ENCODE measurements at regions not wholly inside any gene's neighbourhood (a gene's known extent, or its start where the extent isn't known, plus 50 kb on each side); places are given as distances from the start of the nearest gene placed in this dataset.

DNA sequence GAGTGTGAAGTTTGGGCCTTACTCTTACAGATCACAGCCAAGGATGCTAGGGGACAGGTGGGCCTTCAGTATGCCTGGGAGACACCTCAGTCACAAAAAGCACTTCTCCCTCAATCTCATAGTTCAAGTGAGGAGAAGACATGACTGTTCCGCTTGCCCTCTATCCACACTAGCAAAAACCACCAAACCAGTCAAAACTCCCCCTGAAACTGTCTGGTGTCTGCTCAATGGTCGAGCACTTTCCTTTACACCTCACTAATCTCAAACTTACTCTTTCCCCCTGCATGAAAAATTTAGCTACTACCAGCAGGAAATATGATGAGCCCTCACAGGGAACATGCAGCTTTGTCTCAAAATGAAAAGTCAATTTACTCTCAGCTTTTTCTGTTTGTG lies 232.2 kb downstream of the TRIB2 start:
- TF ChIP-seq TCF12 (IDR thresholded peaks at IDR 0.05; ENCODE audit: low read depth) (no peak), NFIC (IDR thresholded peaks at IDR 0.05) (no peak)

- TF ChIP-seq, protein P1, sequence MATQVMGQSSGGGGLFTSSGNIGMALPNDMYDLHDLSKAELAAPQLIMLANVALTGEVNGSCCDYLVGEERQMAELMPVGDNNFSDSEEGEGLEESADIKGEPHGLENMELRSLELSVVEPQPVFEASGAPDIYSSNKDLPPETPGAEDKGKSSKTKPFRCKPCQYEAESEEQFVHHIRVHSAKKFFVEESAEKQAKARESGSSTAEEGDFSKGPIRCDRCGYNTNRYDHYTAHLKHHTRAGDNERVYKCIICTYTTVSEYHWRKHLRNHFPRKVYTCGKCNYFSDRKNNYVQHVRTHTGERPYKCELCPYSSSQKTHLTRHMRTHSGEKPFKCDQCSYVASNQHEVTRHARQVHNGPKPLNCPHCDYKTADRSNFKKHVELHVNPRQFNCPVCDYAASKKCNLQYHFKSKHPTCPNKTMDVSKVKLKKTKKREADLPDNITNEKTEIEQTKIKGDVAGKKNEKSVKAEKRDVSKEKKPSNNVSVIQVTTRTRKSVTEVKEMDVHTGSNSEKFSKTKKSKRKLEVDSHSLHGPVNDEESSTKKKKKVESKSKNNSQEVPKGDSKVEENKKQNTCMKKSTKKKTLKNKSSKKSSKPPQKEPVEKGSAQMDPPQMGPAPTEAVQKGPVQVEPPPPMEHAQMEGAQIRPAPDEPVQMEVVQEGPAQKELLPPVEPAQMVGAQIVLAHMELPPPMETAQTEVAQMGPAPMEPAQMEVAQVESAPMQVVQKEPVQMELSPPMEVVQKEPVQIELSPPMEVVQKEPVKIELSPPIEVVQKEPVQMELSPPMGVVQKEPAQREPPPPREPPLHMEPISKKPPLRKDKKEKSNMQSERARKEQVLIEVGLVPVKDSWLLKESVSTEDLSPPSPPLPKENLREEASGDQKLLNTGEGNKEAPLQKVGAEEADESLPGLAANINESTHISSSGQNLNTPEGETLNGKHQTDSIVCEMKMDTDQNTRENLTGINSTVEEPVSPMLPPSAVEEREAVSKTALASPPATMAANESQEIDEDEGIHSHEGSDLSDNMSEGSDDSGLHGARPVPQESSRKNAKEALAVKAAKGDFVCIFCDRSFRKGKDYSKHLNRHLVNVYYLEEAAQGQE (IDR thresholded peaks at IDR 0.05; ENCODE audit: low read depth): no peak
- TF ChIP-seq YY1 (IDR thresholded peaks at IDR 0.05; ENCODE audit: low read depth) (no peak), NFIC (IDR thresholded peaks at IDR 0.05) (no peak)
Measured at GRCh38 chr2:12949406-12949805, 232.7 kb downstream of the TRIB2 start.

- TF ChIP-seq RAD21 (IDR thresholded peaks at IDR 0.05; ENCODE audit: low read depth) (no peak), MAX (IDR thresholded peaks at IDR 0.05) (no peak), TEAD4 (IDR thresholded peaks at IDR 0.05) (no peak), YY1 (IDR thresholded peaks at IDR 0.05; ENCODE audit: low read depth) (no peak), TCF12 (IDR thresholded peaks at IDR 0.05; ENCODE audit: low read depth) (no peak), USF1 (IDR thresholded peaks at IDR 0.05) (no peak), ZBTB7A (IDR thresholded peaks at IDR 0.05; ENCODE audit: low read depth) (no peak), TAF1 (IDR thresholded peaks at IDR 0.05; ENCODE audit: low read depth) (no peak), EP300 (IDR thresholded peaks at IDR 0.05; ENCODE audit: borderline replicate concordance) (no peak), EGR1 (IDR thresholded peaks at IDR 0.05) (no peak), CEBPB (IDR thresholded peaks at IDR 0.05) (no peak), FOXM1 (IDR thresholded peaks at IDR 0.05; ENCODE audit: borderline replicate concordance, low read depth) (no peak), CREB1 (IDR thresholded peaks at IDR 0.05; ENCODE audit: low read depth) (no peak), NFIC (IDR thresholded peaks at IDR 0.05) (no peak)
- TF ChIP-seq, protein P1 (IDR thresholded peaks at IDR 0.05; ENCODE audit: low read depth): no peak
Measured at GRCh38 chr2:12950174-12950573, 233.4 kb downstream of the TRIB2 start.

DNA sequence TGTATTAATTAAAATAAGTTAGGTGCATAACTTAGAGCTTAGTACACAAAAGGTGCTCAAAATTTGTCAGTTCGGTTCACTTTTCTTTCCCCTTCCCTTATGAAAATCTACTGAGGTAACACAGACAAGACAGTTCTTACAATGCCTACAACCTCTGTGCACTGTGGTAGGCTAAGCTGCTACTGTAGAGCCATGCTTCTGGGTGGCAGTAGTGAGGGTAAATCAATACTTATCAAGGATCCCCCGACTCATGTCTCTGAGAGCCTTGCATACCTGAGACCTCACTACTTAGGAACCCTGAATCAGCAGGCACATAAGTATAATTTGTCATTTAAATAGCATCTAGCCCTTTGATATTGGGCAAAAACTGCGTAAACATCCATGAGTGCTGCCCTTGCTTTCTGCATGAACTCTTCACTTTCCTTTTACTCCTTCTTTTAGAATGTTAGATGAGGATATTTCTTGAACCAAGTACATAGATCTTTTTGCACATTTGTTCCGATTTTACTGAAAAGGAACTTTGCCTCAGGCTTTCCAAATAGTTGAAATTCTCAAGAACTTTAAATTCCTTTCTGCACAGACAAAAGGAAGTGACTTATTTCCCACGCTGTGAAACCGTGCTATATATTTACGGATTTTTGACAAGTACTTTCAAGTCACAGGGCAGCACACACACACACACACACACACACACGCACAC lies 234.4 kb downstream of the TRIB2 start:
- TF ChIP-seq CEBPB (IDR thresholded peaks at IDR 0.05): no peak
- no peak for TF ChIP-seq TCF12 (IDR thresholded peaks at IDR 0.05; ENCODE audit: low read depth)
- no peak for TF ChIP-seq ZBTB7A (IDR thresholded peaks at IDR 0.05; ENCODE audit: low read depth)
- no peak for TF ChIP-seq EP300 (IDR thresholded peaks at IDR 0.05; ENCODE audit: borderline replicate concordance)
- no peak for TF ChIP-seq NFIC (IDR thresholded peaks at IDR 0.05)
- TF ChIP-seq CREB1 (IDR thresholded peaks at IDR 0.05; ENCODE audit: low read depth): no peak
- TF ChIP-seq FOXM1 (IDR thresholded peaks at IDR 0.05; ENCODE audit: borderline replicate concordance, low read depth): no peak
- TF ChIP-seq, protein P1 (IDR thresholded peaks at IDR 0.05; ENCODE audit: low read depth): no peak
- no peak for TF ChIP-seq MAX (IDR thresholded peaks at IDR 0.05)
- TF ChIP-seq TEAD4 (IDR thresholded peaks at IDR 0.05): no peak
- no peak for TF ChIP-seq YY1 (IDR thresholded peaks at IDR 0.05; ENCODE audit: low read depth)
- no peak for TF ChIP-seq EGR1 (IDR thresholded peaks at IDR 0.05)
- TF ChIP-seq TAF1 (IDR thresholded peaks at IDR 0.05; ENCODE audit: low read depth): no peak
- TF ChIP-seq RAD21 (IDR thresholded peaks at IDR 0.05; ENCODE audit: low read depth): no peak
- TF ChIP-seq USF1 (IDR thresholded peaks at IDR 0.05): no peak

GRCh38 chr2:12951657-12951973 lies 234.9 kb downstream of the TRIB2 start:
- TF ChIP-seq YY1 (IDR thresholded peaks at IDR 0.05; ENCODE audit: low read depth) (no peak), USF1 (IDR thresholded peaks at IDR 0.05) (no peak), TEAD4 (IDR thresholded peaks at IDR 0.05) (no peak), NFIC (IDR thresholded peaks at IDR 0.05) (no peak), ZBTB7A (IDR thresholded peaks at IDR 0.05; ENCODE audit: low read depth) (no peak), EP300 (IDR thresholded peaks at IDR 0.05; ENCODE audit: borderline replicate concordance) (no peak), TAF1 (IDR thresholded peaks at IDR 0.05; ENCODE audit: low read depth) (no peak), CREB1 (IDR thresholded peaks at IDR 0.05; ENCODE audit: low read depth) (no peak), FOXM1 (IDR thresholded peaks at IDR 0.05; ENCODE audit: borderline replicate concordance, low read depth) (no peak), EGR1 (IDR thresholded peaks at IDR 0.05) (no peak), MAX (IDR thresholded peaks at IDR 0.05) (no peak), RAD21 (IDR thresholded peaks at IDR 0.05; ENCODE audit: low read depth) (no peak), CEBPB (IDR thresholded peaks at IDR 0.05) (no peak), TCF12 (IDR thresholded peaks at IDR 0.05; ENCODE audit: low read depth) (no peak)
- TF ChIP-seq, protein P1 (IDR thresholded peaks at IDR 0.05; ENCODE audit: low read depth): no peak

Data from Ishikawa (cell line).